RPMI8226 (cell line): ENCODE measurements at regions not wholly inside any gene's neighbourhood (a gene's known extent, or its start where the extent isn't known, plus 50 kb on each side); places are given as distances from the start of the nearest gene placed in this dataset.
"Not testable (repeated sequence)": the region's sequence is repeated elsewhere in the genome, so short reads cannot be mapped to it uniquely, and the experiment has no call there.

Experiments used
- DNase-seq: peaks from one replicate; pipeline ENCODE4 v3.0.0-alpha.2; 2015

DNA sequence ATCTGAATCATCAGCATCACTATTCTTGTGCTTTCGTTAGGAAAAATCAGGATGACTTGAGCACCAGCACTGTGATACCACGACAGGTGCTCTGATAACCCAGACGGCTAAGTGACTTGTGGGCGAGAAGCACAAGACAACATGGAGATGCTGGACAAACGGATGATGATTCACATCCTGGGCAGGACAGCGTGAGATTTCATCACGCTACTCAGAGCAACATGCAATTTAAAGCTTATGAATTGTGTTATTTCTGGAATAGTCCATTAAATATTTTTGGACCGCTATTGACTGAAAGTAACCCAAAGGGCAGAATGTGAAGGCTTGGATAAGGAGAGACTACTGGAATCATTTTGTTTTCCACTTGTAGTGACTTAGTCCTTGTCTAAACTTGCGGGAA lies 114.8 kb upstream of the DAPK1 start:
- no peak for DNase-seq

DNA sequence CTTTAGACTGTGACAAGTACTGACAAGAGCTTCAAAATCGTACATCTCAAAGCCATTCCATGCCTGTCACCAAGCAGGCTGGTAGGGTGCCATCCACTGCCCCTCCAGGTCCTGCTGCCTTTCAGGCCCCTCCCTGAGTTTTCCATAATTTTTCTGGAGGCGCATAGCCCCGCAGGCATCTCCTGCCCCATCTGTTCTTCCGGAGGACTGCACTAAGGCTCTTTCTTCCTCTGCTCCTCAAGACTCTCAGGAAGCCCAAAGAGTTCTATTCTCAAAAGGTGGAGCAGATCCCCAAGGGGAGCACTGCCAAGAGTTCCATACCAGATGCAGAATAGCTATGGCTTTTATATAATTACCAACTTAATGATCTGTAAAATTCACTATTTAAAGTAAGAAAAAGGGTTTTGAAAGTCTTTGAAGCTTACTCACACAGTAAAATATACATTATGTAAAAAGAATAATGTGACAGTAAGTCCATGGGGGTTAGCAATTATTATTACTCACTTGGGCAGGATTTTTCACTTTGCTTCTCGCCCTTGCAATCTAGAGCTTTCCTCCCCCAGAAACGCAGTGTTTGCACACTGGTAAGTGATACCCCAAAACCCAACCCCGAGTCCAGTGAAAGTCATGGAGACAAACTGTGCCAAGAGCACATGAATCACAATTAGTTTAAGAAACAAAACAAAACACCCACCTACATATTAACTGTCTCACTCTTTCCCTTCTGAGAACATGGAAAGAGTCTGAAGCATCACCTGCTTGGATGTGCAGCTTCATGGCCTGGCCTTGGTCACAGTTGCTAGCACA lies 114.1 kb upstream of the DAPK1 start:
- no peak for DNase-seq

DNA sequence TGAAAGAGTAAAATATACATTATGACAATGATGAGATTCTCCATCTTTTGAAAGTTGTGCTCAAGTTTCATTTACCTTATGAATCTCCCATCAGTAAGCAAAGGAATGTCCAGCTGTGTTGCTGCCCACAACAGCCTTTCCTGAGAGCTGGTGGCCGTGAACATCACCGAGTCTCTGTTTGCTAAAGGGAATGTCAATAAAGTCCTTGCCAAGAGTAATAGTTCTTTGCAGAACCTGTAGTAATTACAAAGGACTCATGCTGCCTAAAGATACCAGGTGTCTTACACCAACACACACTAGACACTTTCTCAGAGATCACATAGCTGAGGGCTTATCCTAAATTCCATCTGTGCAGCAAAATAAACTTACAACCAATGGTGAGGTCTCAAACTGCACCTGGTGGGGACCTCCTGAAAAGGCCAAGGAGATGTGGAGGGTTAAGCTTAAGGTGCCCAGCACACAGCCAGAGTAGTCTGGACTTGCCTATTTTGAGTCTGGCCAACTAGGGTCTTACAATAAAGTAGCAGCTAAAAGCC lies 111.1 kb upstream of the DAPK1 start:
- DNase-seq = no peak

DNA sequence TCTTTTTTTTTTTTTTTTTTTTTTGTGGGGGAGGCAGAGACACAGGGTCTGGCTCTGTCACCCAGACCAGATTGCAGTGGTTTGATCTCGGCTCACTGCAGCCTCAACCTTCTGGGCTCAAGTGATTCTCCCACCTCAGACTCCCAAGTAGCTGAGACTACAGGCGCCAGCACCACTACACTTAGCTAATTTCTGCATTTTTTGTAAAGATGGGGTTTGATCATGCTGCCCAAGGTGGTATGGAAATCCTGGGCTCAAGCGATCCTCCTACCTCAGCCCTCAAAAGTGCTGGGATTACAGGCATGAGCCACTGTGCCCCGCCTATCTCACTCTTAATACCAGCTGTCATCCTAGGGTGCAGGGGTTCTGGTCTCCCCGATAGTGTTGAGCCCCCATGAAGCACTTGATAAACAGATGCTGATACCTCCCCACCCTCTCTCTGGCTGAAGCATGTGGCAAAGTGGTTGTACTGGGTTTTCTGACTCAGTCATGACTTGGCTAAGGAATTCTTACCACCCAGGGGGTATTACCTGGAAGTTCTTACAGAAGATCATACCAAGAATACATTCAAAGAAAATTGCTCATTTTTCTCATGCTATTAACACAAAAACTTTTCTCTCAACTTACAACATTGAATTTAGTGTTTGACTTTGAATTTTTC lies 110.2 kb upstream of the DAPK1 start:
- no peak for DNase-seq

DNA sequence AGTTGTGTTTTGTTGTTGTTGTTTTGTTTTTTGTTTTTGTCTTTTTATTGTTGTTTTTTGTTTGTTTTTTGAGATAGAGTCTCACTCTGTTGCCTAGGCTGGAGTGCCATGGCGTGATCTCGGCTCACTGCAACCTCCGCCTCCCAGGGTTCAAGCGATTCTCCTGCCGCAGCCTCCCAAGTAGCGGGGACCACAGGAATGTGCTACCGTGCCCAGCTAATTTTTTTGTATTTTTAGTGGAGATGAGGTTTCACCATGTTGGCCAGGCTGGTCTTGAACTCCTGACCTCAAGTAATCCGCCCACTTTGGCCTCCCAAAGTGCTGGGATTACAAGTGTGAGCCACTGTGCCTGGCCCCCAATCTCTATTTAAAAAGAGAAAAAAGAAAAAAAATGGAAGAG lies 109.0 kb upstream of the DAPK1 start:
- DNase-seq = not testable (repeated sequence)

DNA sequence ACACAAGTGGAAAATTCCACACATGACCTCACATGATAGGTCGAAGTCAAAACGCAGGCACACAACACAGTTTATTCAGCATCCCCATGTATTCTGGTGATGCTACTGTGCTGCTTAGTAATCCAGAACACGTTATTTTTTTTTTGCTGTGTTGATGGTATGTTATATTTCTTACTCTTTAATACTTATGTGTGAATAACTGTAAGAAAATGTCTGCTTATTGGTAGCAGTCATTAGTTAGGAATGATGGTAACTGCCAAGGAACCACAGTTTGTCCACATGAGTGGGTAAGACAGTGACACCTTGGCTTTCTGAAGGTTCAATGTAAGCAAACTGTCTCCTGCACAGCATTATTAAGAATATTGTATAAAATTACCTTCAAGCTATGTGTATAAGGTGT lies 107.7 kb upstream of the DAPK1 start:
- DNase-seq = no peak

DNA sequence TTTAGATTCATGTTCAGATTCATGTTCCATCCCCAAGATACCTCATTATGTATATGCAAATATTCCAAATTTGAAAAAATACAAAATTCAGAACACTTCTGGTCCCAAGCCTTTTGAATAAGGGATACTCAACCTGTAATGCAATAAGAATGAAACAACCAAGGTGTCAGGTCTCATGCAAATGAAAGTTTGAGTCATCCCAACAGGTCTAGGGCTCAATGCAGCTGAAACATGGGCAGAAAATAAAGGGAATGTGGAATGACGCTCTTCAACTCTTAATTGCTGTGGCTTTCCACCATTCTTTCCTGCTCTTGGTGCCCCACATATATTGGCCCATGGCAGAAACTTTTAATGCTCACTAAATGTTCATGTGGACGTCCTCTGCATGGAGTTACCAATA lies 107.3 kb upstream of the DAPK1 start:
- DNase-seq = no peak

DNA sequence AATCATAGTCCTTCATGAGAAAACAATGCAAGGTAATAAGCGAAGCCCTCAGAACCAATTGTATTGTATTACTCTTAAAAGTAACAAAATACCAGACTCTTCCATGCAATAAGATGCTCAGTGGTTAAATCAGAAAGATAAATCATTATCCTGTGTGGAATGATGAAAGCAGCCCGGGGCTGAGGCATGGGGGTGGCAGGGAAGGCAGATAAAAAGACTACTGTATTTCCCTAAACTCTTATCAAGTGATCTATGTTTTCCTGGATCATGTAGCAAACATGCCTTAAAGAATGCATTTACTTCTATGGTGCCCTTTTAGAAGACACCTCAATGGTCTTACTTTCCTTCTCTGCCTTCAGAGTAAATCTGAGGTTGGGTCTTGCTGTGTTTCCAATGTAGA lies 105.6 kb upstream of the DAPK1 start:
- no peak for DNase-seq

DNA sequence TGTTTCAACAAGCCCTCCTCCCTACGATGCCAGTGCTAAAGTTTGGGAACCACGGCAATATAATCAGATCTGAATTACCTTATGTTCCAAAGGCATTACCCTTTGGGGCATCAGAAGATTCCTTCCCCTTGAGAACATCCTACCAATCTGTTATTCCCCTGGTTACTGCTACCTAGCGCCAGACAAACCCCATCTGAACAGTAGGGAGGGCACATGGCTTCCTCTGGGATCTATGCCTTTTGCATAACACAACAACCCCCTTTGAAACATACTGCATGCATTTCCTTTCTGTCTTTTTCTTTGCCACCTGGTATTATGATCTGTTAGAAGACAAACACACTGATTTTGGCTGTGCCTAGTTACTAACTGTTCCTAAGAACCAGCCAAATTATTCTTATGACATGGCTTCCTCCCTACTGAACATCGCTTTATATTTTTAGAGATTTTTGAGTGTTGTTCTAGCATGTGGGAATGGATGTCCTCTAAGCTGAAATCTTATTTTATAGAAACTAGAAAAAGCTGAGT lies 103.9 kb upstream of the DAPK1 start:
- DNase-seq = no peak

DNA sequence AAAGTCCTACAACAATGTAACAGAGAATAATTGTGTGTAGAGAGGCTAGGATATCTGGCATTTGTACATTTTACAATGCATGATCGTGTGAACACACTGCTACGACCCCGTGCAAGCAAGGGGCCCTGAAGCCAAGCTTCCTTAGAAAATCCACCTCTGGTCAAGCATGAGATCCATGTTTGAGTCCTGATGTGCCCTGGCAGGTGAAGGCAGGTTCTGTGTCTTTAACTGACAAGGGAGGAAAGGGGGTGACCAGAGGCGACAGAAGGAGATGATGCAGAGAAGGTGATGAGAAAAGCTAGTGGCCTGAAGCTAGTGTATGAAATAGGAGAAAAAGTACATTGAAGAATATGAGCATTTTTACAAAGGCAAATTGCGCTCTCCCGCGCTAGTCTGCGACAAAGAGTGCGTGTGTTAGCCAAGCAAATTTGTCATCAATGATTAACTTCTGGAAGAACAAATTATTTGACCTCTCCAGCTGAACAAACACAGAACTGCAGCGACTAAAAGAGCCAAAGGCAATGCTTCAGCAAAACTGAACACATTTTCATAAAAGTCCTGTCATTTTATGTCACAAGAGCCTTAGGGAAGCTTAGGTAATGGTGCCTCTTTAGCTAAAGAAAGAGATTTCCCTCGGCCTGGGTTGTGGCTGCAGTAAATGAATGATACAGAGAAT lies 101.7 kb upstream of the DAPK1 start:
- DNase-seq = no peak

DNA sequence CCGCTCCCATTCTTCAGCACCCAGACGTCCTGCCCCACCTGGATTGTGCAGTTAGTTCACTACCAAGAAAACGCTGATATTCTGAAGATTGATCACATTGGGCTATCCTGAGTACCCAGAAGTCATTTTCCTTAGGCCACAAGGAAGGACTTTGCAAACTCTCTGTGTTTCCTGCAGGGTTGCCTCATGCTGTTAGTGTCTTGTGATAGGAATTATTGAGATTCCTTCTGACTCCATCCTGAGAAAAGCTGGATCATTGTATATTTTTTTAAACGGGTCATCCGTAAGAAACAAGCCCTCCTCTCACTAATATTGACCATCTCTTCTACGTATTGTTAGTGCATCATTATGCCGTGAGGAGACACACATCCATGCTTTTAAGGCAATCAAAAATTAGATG lies 96.0 kb upstream of the DAPK1 start:
- no peak for DNase-seq

DNA sequence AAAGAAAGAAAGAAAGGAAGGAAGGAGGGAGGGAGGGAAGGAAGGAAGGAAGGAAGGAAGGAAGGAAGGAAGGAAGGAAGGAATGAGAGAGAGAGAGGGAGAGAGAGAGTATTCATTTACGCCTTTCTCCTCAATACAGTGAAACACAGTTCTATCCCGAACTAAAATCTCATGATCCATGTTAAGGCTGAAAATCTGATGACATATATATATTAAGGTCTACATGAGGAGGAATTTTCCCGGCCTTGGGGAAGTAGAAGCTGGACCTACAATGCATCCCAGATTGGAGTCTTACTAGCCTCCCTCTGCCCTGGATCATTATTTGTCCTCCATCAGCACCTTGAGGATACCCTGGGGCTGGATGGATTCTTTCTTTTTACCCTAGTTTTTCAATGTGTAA lies 95.1 kb upstream of the DAPK1 start:
- DNase-seq = no peak

DNA sequence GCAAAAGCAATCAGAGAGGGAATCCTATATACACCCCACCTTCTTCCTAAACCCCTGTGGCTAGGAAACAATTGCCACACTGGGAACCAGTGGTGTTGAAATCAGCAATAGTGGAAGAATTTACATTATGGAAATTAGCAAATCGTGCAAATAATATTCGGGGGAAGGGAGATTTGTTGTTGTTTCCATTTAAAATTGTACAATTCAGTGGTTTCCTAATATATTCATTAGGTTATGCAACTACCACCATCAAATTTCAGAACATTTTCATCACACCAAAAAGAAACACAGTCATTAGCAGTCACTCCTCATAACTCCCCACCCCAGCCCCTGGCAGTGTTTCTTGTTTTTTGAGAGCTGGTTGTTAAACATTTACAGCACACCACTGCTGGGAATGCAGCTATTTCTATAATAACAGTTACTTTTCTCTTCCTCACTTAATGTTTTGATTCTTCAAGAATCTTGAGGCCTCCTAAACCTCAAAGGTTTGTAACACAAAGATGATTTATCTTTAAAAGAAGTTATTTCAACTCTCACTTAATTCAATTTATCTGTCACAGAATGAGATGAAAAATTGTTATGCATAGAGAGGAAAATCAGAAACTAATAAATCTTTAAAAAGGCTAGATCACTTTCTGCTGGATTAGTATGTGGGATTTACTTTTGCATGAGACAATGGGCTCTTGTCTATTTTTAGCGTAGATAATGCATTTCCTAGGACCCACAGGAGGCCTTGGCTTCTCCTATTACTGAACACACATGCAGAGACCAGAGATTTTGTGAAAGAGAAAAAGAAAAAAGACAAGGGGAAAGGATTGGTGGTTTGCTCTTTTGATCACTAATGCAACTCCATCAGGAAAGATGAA lies 91.8 kb upstream of the DAPK1 start:
- DNase-seq = no peak

DNA sequence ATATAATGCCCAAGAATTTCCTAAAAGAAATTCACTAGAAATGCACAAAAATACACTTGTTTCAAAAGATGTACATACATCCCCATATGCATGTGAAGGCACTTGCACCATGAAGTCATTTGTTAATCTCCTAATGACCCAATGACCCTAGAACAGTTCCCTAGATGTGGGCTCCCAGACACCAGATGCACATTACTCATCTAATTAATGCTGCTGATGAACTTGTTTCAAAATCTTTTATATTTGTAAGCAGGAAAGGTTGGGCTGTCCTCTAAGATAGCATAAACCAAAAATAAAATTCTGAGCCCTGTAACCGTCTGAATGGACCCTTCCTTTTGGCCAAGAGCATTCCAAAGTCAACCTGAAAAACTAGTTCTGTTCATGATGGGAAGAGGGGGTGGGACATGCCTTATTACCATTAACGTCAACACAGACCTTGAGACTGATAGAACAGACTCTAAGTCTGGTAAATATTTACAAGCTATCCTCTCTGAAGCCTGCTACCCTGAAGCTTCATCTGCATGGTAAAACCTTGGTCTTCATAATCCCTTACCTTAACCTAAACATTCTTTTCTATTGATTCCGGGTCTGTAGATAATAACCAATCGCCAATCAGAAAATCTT lies 91.0 kb upstream of the DAPK1 start:
- DNase-seq = no peak

DNA sequence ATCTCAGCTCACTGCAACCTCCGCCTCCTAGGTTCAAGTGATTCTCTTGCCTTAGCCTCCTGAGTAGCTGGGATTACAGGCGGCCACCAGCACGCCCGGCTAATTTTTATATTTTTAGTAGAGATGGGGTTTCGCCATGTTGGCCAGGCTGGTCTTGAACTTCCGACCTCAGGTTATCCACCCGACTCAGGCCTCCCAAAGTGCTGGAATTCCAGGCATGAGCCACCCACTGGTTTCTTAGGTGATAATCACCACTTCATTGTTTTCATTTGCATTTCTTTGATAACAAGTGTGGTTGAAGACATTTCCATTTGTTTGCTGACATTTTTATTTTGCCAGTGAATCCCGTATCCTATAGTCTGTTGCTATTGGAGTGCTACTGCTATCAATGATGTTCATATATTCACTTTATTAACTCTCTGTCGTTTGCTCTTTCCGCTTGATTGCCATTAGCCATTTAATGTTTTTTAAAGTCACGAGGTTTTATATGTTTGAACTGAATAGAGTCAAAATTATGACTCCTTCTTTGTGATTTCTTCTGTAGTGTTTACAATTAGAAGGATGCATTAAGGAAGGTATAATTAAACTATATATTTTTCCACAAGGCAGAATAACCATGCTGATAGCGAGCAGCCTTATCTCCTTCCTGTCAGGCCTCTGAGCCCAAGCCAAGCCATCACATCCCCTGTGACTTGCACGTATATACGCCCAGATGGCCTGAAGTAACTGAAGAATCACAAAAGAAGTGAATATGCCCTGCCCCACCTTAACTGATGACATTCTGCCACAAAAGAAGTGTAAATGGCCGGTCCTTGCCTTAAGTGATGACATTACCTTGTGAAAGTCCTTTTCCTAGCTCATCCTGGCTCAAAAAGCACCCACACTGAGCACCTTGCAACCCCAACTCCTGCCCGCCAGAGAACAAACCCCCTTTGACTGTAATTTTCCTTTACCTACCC lies 87.3 kb upstream of the DAPK1 start:
- DNase-seq = not testable (repeated sequence)

DNA sequence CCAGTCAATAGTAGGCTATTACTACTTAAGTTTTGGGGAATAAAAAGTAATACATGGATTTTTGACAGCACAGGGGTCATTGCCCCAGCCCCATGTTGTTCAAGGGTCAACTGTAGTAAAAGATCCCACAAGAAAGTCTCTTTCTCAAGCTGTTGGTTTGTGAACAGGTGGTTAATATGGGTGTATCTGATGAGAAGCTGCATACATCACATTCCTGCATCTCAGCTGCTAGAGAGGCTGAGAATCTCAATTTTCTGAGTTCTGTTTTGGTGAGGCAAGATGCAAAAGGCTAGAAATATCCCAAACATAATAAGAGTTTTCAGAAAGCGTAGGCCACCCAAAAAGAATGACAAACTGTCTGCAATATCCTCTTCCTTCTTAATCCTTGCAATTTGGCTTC lies 76.8 kb upstream of the DAPK1 start:
- DNase-seq = no peak

DNA sequence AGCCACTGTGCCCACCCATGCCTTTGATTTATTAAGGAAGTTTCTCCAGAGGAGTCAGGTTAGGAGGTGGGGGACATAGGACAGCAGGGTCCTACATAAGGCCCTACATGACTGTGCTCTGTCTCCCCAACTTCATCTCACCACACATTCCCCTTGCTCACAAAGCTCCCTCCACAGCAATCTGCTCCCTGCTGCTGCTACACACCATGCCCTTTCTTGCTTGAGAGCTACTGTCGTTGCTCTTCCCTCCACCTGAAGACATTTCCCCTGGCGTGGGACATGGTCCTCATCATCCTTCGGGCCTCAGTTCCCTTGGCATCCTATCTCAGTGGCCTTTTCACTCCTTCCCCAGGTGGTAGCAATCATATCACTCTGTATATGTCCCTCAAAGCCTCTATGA lies 75.9 kb upstream of the DAPK1 start:
- no peak for DNase-seq

DNA sequence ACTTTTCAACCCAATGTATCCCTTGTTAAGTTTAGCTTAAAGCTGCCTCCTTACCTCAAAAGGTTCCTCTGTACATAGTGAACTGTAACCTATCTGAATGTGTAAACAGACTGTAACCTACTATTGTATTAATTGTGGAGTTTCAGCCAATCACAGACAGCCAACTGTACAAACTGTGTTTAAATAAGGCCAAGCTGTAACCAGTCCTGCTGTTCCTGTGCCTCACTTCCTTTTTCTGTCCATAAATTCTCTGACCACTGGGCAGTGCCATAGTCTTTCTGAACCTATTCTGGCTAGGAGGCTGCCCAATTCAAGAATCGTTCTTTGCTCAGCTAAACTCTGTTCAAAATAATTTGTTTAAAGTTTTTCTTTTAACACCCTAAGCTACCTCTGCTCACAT lies 74.7 kb upstream of the DAPK1 start:
- no peak for DNase-seq

DNA sequence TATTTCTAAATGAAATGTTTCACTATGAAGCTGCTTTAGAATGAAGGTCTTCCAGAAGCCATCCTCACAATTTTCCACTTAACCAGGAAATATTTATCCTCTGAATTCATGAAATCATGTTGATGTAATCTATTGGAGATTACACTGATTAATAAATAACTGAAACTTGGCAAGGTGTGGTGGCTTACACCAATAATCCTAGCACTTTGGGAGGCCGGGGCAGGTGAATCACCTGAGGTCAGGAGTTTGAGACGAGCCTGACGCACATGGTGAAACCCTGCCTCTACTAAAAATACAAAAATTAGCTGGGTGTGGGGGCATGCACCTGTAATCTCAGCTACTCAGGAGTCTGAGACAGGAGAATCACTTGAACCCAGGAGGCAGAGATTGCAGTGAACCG lies 73.8 kb upstream of the DAPK1 start:
- not testable (repeated sequence) for DNase-seq

DNA sequence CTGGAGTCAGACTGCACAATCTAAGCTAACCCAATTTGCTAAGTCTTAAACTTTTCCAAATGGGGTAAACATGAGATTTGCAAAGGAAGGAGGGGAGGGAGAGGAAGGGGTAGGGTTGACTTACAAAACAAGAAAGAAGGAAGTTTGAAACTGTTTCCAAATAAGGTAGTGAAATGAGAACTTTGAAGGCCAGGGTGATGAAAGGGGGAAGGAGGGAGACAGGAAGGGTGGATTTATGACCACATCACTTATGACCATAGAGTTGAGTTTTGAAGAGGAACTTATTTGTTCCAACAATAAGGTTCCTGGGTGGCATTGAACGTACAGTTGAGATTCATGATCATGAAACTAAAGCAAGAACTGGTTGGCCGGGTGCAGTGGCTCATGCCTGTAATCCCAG lies 72.5 kb upstream of the DAPK1 start:
- DNase-seq = no peak
